ENCODE measurements at regions not wholly inside any gene's neighbourhood (a gene's known extent, or its start where the extent isn't known, plus 50 kb on each side); places are given as distances from the start of the nearest gene placed in this dataset.
A peak's percentile ranks its signal among the peaks of the same experiment; 100 is the strongest.

- no peak for DNase-seq
These were observed 348.3 kb upstream of the TMCO5A start for GRCh38 chr15:37586011-37586583.

GRCh38 chr15:37586976-37587375 lies 347.5 kb upstream of the TMCO5A start:
- DNase-seq, result no peak

GRCh38 chr15:37594417-37594816 lies 340.0 kb upstream of the TMCO5A start:
- DNase-seq, result no peak

DNA sequence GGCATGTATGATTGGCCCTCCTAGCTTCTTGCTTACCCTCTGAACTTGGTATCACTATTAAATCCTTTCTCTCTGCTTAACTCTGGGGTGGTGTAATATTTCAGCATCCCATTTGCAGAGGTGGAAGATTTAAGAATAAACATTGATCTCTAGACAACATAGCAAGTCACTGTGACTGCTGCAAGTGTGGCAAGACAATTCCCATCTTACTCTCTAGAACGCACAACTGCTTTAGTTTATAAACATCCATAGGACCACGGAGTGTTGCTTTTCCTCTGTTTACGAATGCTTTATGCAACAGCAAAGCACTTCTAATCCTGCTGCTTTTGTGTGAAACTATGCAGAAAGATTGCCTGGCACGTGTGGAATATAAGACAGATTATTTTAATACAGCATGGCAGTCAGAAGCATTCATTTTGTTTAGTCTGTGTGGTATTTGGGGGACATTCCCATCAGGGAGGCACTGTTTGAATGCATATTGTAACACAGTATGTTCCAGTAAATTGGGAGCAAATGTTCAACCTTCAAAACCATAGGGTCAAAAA lies 338.9 kb upstream of the TMCO5A start:
- no peak for DNase-seq

DNA sequence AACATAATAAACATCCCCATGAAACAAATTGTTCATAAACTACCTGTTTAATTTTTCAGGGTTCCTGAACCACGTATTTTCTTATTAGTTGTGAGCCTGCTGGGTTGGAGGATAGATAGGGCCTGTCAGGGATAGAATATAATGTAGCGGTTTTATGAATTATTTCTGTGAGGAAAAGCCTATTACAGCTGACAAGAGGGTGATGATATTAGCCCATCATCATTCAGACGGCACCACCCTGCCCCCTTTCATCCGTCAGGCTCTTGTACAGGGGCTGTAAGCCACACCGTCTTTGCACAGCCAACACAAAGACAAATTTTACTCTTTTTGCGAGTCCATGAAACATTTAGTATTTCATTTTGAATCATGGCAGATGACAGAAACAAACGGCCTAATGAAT lies 335.3 kb upstream of the TMCO5A start:
- no peak for DNase-seq

DNA sequence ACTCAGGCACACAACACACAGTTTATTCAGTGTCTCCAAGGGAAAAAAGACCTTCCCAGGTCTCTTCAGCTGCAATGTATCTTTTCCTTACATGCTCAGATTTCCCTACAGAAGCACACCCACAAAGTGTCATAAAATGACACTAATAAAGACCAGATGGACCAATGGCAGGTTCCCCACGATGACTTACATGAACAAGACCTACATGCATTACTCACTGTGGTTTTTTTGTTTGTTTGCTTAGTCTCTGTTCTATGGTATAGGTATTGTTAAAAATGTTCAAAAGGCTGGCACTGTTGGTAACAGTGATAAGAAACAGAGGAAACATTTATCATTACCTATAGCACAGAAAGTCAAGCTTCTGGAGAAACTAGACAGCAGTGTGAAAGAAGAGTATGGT lies 318.2 kb upstream of the TMCO5A start:
- DNase-seq, result no peak

DNA sequence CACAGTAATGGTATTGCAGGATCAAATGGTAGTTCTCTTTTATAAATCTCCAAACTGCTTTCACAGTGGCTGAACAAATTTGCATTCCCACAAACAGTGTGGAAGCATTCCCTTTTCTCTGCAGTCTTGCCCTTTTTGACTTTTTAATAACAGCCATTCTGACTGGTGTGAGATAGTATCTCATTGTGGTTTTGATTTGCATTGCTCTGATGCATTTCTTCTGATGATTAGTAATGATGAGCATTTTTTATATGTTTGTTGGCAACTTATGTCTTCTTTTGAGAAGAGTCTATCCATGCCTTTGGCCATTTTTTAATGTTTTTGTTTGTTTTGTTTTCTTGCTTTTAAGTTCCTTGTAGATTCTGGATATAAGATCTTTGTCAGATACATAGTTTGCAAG lies 316.1 kb upstream of the TMCO5A start:
- DNase-seq, result no peak

DNA sequence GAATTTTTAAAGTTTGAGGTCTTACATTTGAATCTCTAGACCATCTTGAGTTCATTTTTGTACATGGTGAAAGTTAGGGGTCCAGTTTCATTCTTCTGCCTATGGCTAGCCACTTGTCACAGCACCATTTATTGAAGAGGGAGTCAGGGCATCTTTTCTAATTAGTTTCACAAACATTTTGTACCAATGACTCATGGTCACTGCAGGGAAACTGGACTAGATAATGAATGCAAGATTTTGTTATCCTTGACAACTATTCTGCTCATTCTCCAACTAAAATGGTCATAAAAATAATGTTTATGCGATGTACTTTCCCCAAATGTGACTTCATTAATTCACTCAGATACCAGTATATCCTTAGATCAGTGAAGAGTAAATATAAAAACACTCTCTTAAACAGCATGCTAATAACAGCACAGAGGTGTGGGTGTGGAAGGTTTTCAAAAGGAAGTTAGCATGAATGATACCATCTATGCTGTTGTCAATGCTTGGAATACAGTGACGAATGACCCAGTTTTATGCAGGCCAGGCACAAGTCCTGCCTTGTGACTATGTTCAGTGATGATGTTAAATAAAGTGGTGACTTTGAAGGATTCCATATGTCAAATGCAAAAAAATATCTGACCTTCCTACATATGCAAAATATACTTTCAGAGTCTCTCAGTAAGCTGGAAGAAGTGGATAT lies 314.9 kb upstream of the TMCO5A start:
- no peak for DNase-seq

GRCh38 chr15:37625576-37625975 lies 308.9 kb upstream of the TMCO5A start:
- DNase-seq, result no peak

- DNase-seq, result no peak
These were observed 305.9 kb upstream of the TMCO5A start for GRCh38 chr15:37628507-37628906.

DNA sequence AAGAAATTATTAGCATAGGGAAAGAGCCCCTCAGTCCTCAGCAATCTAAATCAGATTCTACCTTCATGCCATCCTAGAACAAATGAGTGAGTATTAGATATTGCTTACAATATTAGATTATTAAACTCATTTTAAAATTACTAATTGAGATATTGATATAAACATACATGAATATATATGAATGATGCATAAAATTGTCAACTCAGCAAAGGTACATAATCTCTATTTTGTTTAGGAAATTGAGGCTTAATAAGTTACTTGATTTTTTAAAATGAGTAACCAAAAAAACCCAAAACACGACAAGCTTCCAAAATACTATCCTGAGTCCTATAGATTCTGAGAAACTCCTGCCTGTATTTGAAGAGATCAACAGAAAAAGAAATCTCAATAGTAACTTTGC lies 297.7 kb upstream of the TMCO5A start:
- no peak for DNase-seq

DNA sequence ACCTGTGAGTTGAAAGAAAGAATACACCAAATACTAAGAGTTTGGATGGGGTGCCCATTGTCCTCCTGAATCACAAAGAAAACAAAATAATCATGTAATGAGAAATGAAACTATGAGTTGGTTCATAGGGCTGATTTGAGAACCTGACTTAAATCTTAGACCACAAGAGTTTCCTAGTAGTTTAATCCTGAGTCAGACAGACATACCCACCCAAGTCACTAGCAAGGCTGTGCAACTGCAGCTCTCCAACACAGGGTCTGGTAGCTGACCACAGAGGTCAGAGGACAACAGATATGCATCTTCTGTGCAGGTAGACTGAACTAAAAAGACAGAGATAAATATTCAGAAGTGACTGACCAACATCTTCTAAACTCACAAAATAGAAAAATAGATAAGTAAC lies 296.3 kb upstream of the TMCO5A start:
- no peak for DNase-seq

DNA sequence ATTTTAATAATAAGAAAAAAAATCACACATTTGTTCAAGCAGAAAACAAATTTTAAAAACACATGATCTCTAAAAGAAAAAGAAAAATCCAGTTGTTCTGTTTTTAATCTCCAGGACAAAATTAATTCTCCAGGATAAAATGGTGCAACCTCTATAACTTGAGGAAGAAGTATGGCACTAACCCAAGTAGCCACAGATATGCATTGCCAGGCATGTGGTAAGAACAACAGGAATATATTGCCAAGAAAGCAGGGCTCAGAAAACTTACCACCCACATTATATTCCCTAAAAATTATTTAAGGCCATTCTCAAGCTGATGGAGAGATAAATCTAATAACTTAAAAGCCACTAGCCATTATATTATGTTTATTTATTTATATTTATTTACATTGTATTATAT lies 295.7 kb upstream of the TMCO5A start:
- DNase-seq, result no peak

GRCh38 chr15:37652646-37653417 lies 281.6 kb upstream of the TMCO5A start:
- no peak for DNase-seq

GRCh38 chr15:37678124-37678523 lies 256.3 kb upstream of the TMCO5A start:
- DNase-seq, result no peak

DNA sequence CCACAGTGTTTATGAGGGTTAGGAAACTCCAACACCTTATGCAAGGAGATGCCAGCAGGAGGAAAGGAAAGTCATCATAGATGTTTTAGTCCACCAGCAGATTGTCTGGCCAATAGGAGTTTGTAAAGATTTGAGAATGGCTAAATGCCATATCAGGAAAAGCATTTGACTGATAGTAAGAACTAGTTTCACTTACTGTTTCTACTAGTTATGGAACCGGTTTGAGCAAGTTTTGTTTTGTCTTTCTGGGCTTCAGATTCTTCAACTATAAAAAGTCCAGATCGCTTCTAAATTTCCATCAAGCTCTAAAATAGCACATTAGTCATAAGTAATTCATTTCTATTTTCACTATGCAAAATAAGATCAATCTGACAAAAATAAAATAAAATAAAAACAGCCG lies 254.8 kb upstream of the TMCO5A start:
- no peak for DNase-seq

DNA sequence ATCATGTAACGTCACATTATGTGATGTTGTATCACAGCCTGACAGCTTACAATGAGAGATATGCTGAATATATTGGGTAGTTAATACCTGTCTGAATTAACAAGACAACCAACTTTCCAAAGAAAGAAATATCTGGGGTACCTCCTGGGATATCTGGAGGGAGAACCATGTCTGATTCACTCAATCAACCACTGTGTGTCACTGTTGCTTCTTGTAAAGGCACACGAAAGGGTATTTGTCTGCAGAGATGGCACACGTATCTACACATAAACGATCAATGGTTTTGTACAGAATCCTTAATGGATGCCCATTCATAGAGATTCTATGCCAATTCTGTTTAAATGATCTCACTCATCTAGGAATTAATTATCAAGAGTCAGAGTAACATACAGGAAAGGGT lies 252.1 kb upstream of the TMCO5A start:
- no peak for DNase-seq

GRCh38 chr15:37691911-37692310 lies 242.5 kb upstream of the TMCO5A start:
- DNase-seq, result no peak

GRCh38 chr15:37693926-37694325 lies 240.5 kb upstream of the TMCO5A start:
- DNase-seq, result no peak

GRCh38 chr15:37695719-37696118 lies 238.7 kb upstream of the TMCO5A start:
- no peak for DNase-seq

- no peak for DNase-seq
These were observed 235.8 kb upstream of the TMCO5A start for GRCh38 chr15:37698679-37699078.

GRCh38 chr15:37701230-37701629 lies 233.2 kb upstream of the TMCO5A start:
- DNase-seq, result no peak

DNA sequence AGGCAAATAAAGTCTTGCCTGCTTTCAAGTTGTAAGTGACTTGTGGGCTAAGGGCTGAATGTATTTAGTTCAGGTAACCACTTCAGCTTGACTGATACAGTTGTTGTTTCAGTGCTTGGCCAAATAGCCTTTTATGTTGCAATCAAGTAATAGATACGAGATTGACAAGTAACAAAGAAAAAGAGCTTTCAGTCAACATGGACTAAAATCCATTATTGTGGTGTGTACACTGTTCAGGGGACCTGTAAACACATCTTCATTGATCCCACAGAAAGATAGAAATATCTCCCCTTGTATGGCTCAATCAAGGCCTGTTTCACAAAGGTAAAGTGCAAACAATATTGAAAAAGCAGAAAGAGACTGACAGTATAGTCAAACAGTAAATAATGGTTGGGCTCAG lies 224.8 kb upstream of the TMCO5A start:
- DNase-seq, result peak; percentile 0

- DNase-seq, result no peak
These were observed 219.3 kb upstream of the TMCO5A start for GRCh38 chr15:37715101-37715500.
